ENCODE measurements at regions not wholly inside any gene's neighbourhood (a gene's known extent, or its start where the extent isn't known, plus 50 kb on each side); places are given as distances from the start of the nearest gene placed in this dataset.

- DNase-seq: no peak
Observed at GRCh38 chr9:124179196-124180071, 78.3 kb upstream of the NEK6 start.

GRCh38 chr9:124180557-124180956 lies 77.2 kb upstream of the NEK6 start:
- DNase-seq: no peak

GRCh38 chr9:124182741-124183140 lies 75.0 kb upstream of the NEK6 start:
- DNase-seq: no peak

- DNase-seq: no peak
Observed at GRCh38 chr9:124183772-124184171, 74.0 kb upstream of the NEK6 start.

- no peak for DNase-seq
Observed at GRCh38 chr9:124185413-124185812, 72.3 kb upstream of the NEK6 start.

GRCh38 chr9:124187311-124187710 lies 70.4 kb upstream of the NEK6 start:
- DNase-seq: no peak

GRCh38 chr9:124188331-124189110 lies 69.2 kb upstream of the NEK6 start:
- DNase-seq: no peak

GRCh38 chr9:124190761-124191160 lies 67.0 kb upstream of the NEK6 start:
- no peak for DNase-seq

GRCh38 chr9:124191691-124192395 lies 65.9 kb upstream of the NEK6 start:
- DNase-seq: no peak

GRCh38 chr9:124196814-124197176 lies 61.0 kb upstream of the NEK6 start:
- DNase-seq: no peak

- DNase-seq: no peak
Observed at GRCh38 chr9:124197177-124198095, 60.3 kb upstream of the NEK6 start.

GRCh38 chr9:124198331-124198730 lies 59.4 kb upstream of the NEK6 start:
- DNase-seq: no peak

GRCh38 chr9:124198948-124199347 lies 58.8 kb upstream of the NEK6 start:
- no peak for DNase-seq

- no peak for DNase-seq
Observed at GRCh38 chr9:124199474-124199873, 58.3 kb upstream of the NEK6 start.

- DNase-seq: peak in 3 of 5 experiments; percentile 24 to 96 (median 78)
Observed at GRCh38 chr9:124202447-124202971, 55.2 kb upstream of the NEK6 start.

- no peak for DNase-seq
Observed at GRCh38 chr9:124205686-124206352, 51.9 kb upstream of the NEK6 start.

- DNase-seq: no peak
Observed at GRCh38 chr9:124206391-124206790, 51.4 kb upstream of the NEK6 start.
